Body of pancreas (tissue), 4 donors: ENCODE measurements at regions not wholly inside any gene's neighbourhood (a gene's known extent, or its start where the extent isn't known, plus 50 kb on each side); places are given as distances from the start of the nearest gene placed in this dataset.

Experiments
- ATAC-seq: fragments of 150-250 bp; one replicate; pipeline ENCODE4 v1.9.1; 2016
- DNase-seq, 4 donors: peaks; one replicate each; pipeline ENCODE4 v3.0.0-alpha.2; 2019
- H3K27ac ChIP-seq, 4 donors: fragments of 200-600 bp; sonication (generic); 1 replicate in 3 of 4; 2 replicates in 1 of 4; pipeline versions ENCODE4 v1.5.1 to v1.6.1; 2016 to 2019; ENCODE audit warnings: mild to moderate bottlenecking in 1 of 4, mixed read lengths in 1 of 4, moderate library complexity in 1 of 4
- H3K27me3 ChIP-seq, 2 donors: fragments of 200-600 bp; sonication (generic); one replicate each; pipeline ENCODE4 v1.6.0; 2016; ENCODE audit warnings: mild to moderate bottlenecking in 1 of 2
- H3K36me3 ChIP-seq, 2 donors: fragments of 200-600 bp; sonication (generic); replicated peaks in 1 of 2; 2 replicates each; pipeline ENCODE4 v1.5.1; 2016; ENCODE audit warnings: low read depth in 2 of 2; ENCODE audit not compliant: insufficient read depth in 1 of 2
- H3K4me1 ChIP-seq: fragments of 200-600 bp; sonication (generic); one replicate; pipeline ENCODE4 v1.6.0; 2016
- H3K4me3 ChIP-seq, 2 donors: fragments of 200-600 bp; sonication (generic); 1 replicate in 1 of 2; 2 replicates in 1 of 2; pipeline ENCODE4 v1.5.1; 2016 to 2019
- H3K9me3 ChIP-seq, 3 donors: fragments of 200-600 bp; sonication (generic); 1 replicate in 2 of 3; 2 replicates in 1 of 3; pipeline ENCODE4 v1.5.1; 2016
- CTCF ChIP-seq, 7 experiments: fragments of 450-650 bp in 4 of 7; fragments of 200-600 bp in 3 of 7; sonication (generic) in 3 of 7; IDR thresholded peaks; one replicate each; pipeline ENCODE4 v1.5.1; 2016 to 2019; ENCODE audit warnings: antibody characterized with exemption in 7 of 7
- POLR2A ChIP-seq, 3 donors: fragments of 450-650 bp; IDR thresholded peaks; one replicate each; pipeline ENCODE4 v1.6.1; 2016; ENCODE audit warnings: antibody characterized with exemption in 3 of 3, mild to moderate bottlenecking in 2 of 3
- WGBS, 2 donors: methylation state at CpG; one replicate each; pipeline ENCODE4 v1.1.5; 2017; 5-methylcytosine and 5-hydroxymethylcytosine counted together
- intact Hi-C: fragments of 100-400 bp; cut with DNase I; formaldehyde crosslinking; loops from one replicate; pipeline ENCODE4 v1.15.1; 2023

- H3K36me3 ChIP-seq = no peaks in the 10 kb centered on the region
- no peak overlapping the region for H3K4me3 ChIP-seq
- no peak for TF ChIP-seq CTCF (IDR thresholded peaks at IDR 0.05)
- TF ChIP-seq POLR2A (IDR thresholded peaks at IDR 0.05) = no peak
- no peak for DNase-seq
- no peak overlapping the region for H3K27ac ChIP-seq
- no peaks in the 10 kb centered on the region for H3K4me1 ChIP-seq
- H3K27me3 ChIP-seq = no peaks in the 10 kb centered on the region
- intact Hi-C loops = no loop called here
- ATAC-seq = no peak
- H3K9me3 ChIP-seq = no peaks in the 10 kb centered on the region
These were observed 115.9 kb downstream of the KIF4B start for GRCh38 chr5:155129513-155129880.

- H3K27ac ChIP-seq = no peak overlapping the region
- no peak for ATAC-seq
These were observed 120.6 kb downstream of the KIF4B start for GRCh38 chr5:155134130-155134529.

GRCh38 chr5:155136216-155136850 lies 122.8 kb downstream of the KIF4B start:
- Histone ChIP-seq H3K27ac (no peak overlapping the region), H3K9me3 (no peaks in the 10 kb centered on the region), H3K27me3 (peaks cover 0 to 4% of the 10 kb centered on the region in 2 donors), H3K36me3 (no peaks in the 10 kb centered on the region), H3K4me3 (no peak overlapping the region), H3K4me1 (no peaks in the 10 kb centered on the region)
- 33 to 39% methylated on average over 6 of the region's 6 CpGs for WGBS, 2 donors
- TF ChIP-seq POLR2A (IDR thresholded peaks at IDR 0.05) (no peak), CTCF (IDR thresholded peaks at IDR 0.05) (no peak)
- intact Hi-C loops = no loop called here
- ATAC-seq (no peak), DNase-seq (no peak)

More at GRCh38 chr5:155134130-155134529, 120.6 kb downstream of the KIF4B start:
- no peaks in the 10 kb centered on the region for H3K4me1 ChIP-seq
- H3K4me3 ChIP-seq = no peak overlapping the region
- H3K36me3 ChIP-seq = no peaks in the 10 kb centered on the region
- no peaks in the 10 kb centered on the region for H3K27me3 ChIP-seq
- intact Hi-C loops = no loop called here
- DNase-seq = no peak
- H3K9me3 ChIP-seq = no peaks in the 10 kb centered on the region
- TF ChIP-seq POLR2A (IDR thresholded peaks at IDR 0.05) (no peak), CTCF (IDR thresholded peaks at IDR 0.05) (no peak)

GRCh38 chr5:155137683-155138082 lies 124.1 kb downstream of the KIF4B start:
- Histone ChIP-seq H3K4me3 (no peak overlapping the region), H3K27ac (no peak overlapping the region), H3K4me1 (no peaks in the 10 kb centered on the region), H3K27me3 (peaks cover 0 to 4% of the 10 kb centered on the region in 2 donors), H3K9me3 (no peaks in the 10 kb centered on the region), H3K36me3 (no peaks in the 10 kb centered on the region)
- TF ChIP-seq POLR2A (IDR thresholded peaks at IDR 0.05) = no peak
- no peak for TF ChIP-seq CTCF (IDR thresholded peaks at IDR 0.05)
- DNase-seq (no peak), ATAC-seq (no peak)
- 36 to 55% methylated on average over 3 of the region's 3 CpGs for WGBS, 2 donors
- intact Hi-C loops = no loop called here

- H3K4me3 ChIP-seq = no peak overlapping the region
- WGBS, 2 donors = 74 to 76% methylated on average over 5 of the region's 5 CpGs
- no peak overlapping the region for H3K27ac ChIP-seq
- intact Hi-C loops = no loop called here
- H3K27me3 ChIP-seq = peaks cover 0 to 4% of the 10 kb centered on the region in 2 donors
- no peaks in the 10 kb centered on the region for H3K9me3 ChIP-seq
- TF ChIP-seq CTCF (IDR thresholded peaks at IDR 0.05) (no peak), POLR2A (IDR thresholded peaks at IDR 0.05) (no peak)
- ATAC-seq = no peak
- no peaks in the 10 kb centered on the region for H3K36me3 ChIP-seq
- H3K4me1 ChIP-seq = no peaks in the 10 kb centered on the region
- DNase-seq = no peak
These were observed 127.1 kb downstream of the KIF4B start for GRCh38 chr5:155140646-155141045.
